ENCODE measurements at regions not wholly inside any gene's neighbourhood (a gene's known extent, or its start where the extent isn't known, plus 50 kb on each side); places are given as distances from the start of the nearest gene placed in this dataset.
A peak's percentile ranks its signal among the peaks of the same experiment; 100 is the strongest.

DNA sequence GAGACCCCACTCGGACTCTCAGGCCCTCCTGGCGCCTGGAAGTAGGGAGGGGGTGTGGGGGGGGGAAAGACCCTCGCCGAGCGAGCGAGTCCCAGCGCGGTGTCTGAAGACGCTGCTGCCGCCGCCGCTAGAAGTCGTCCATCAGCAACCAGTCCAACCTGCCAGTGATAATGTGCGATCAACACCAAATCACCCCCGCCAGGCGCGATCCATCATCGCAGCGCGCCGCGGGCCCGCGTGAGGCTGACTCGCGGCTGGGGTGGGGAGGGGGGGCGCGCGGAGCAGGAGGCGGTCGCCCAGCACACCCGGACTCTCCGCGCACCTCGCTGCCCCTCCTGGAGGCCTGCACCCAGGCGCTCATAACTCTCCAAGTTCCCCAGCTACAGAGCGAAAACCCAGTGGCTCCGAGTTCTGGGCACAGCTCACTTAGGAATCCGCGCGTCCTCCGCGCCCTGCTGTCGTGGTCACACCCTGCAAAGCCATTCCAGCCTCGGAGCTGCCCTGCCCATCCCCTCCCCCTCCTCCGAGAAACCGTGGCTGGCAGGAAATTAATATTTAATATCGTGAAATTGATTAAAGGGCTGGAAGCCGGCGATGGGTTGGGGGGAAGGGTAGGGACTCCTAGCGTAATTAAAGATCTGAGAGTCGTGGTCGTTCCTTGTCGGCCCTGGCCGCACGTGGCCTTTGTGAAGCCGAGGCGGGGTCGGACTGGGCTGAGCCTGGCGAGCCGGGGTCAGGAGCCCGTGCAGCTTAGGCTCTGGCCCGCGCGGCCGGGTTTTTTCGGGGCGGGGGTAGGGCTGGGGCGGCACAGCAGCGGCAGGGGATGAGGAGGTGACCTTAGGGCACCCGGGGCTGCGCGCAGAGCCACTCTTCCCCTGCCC is 58.1 kb upstream of the BCOR start:
- TF ChIP-seq ZNF274 (IDR thresholded peaks at IDR 0.05; ENCODE audit: low read depth, low read length) = no peak
- no peak overlapping the region for H3K4me3 ChIP-seq (ENCODE audit: low read length)

DNA sequence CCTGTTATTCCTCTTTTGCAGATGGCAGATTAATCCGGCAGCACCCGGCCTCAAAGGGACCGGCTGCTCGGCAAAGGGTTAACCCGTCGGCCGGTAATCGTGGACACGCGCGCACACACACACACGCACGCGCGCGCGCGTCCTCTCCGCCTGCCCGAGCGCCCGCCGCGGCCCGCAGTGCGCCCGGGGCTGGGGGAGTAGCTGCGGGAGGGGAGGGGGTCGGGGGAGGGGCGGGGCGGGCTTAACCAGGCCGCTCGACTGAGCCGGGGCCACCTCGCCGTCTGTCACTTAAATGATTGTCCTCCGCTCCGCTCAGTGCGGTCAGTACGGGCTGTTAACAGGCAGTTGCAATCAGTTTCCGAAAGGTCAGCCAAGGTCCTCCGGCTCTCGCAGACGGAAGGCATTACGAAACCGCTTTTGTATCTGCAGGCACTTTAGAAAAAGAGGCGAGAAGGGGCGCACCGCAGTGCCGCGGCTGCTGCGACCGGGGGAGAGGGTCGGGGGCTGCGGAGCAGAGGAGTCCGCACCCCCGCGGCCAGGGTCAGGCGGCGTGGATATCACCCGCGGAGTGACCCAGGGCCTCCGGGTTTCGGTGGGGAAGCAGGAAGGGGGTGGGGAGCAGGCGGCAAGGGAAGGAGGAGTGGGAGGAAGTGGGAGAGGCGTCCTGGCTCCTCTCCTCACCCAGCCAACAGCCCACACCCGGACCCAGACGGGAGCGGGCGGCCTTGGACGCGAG is 57.3 kb upstream of the BCOR start:
- TF ChIP-seq ZNF274 (IDR thresholded peaks at IDR 0.05; ENCODE audit: low read depth, low read length) = no peak
- peak overlapping the region; percentile 33; the same call in 1 of the 2 replicates for H3K4me3 ChIP-seq (ENCODE audit: low read length)

DNA sequence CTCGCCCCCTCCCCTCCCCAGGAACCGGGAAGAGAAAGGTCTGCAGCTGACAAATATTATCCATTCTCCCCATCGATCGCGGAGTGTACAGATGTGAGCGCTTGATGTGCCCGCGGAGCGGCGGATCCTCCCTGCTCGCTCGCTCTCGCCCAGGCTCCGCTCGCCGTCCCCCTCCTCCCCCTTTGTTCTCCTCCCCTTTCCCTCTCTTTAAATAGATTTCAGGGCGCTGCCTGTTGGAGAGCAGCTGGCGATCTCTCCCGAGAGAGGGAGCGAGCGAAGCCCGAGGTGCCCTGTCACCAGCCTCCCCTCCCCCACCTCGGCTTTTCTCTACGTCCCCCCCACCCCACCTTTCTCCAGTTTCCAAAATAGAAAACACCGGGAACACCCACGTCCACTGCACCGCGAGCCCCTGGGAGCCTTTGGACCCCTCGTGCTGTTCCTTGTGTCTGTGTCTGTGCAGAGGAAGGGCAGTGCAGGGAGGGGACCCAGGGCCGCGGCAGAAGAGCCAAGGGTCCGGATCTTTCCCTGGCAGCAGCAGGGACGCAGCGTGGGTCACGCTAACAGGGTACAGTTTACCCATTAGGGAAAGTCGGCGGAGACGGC is 56.6 kb upstream of the BCOR start:
- peak overlapping the region; percentile 25; the same call in 1 of the 2 replicates for H3K4me3 ChIP-seq (ENCODE audit: low read length)
- no peak for TF ChIP-seq ZNF274 (IDR thresholded peaks at IDR 0.05; ENCODE audit: low read depth, low read length)

DNA sequence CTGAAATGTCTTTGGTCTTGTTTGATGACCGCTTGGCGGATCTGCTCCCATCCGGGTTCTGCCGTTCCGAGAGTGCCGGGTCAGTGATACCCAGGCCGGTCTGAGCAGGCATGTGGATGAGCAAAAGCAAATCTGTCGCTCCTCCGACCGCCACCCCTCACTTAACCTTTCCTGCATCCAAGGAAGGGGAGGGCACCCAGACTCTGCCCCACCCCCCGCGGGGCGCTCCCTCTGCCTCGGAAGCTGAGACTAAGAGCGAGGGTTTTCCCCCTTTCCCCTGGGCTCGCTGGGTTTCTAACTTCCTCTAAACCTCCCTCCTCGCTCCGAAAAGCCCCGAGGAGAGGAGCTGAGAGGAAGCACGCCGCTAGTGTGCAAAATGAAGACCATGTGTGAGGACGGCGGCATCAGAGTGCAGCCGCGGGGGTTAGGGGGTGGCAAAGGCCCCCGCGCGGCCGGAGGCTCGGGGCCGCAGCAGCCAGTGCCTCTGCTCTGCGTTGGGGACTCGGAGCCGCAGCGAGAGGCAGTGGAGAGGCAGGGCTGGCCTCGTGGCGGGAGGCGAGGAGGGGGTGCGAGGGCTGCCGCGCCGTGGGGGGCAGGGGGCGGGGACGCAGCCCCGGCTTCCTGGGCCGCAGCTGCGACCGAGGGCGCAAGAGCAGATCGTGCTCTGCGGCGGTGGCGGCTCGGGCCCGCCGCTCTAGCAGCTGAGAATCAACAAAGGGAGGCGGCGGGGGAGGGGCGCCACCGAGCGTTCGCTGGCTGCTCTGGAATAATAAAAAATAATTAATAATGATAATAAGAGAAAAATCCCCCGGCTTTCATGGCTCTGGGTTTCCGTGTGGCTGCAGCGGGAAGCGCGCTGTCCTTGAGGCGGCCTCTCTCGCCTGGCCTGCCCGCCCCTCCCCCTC is 55.8 kb upstream of the BCOR start:
- no peak for TF ChIP-seq ZNF274 (IDR thresholded peaks at IDR 0.05; ENCODE audit: low read depth, low read length)
- peak overlapping the region; percentile 25; the same call in 1 of the 2 replicates for H3K4me3 ChIP-seq (ENCODE audit: low read length)

DNA sequence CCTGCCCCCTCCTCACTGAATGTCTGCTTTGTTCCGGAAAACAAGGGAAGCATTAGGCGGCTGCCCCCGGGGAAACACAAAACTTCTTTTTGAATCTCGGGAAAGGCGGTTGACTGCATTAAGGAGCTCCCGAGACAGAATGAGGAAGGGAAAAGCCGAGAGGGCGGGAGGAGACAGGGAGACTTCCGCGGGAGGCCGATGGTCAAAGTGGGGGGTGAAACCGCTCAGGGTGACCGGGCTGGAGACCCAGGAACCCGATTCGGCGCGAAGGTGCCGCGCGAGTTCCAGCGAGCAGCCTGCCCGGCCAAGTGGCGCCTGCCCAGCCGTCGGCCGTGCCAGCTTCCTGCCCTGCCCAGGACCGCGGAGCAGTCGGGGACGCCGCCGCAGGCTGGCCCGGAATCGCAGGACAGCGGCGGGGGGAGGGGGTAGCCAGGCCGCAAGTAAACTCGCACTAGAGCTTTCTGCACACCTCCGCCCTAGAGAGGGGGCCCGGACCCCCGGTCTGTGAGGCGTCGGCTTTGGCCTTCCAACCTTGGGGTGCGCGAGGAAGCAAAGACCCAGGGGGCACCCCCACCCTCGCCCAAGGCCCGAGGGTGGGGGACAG is 55.1 kb upstream of the BCOR start:
- no peak for TF ChIP-seq ZNF274 (IDR thresholded peaks at IDR 0.05; ENCODE audit: low read depth, low read length)

DNA sequence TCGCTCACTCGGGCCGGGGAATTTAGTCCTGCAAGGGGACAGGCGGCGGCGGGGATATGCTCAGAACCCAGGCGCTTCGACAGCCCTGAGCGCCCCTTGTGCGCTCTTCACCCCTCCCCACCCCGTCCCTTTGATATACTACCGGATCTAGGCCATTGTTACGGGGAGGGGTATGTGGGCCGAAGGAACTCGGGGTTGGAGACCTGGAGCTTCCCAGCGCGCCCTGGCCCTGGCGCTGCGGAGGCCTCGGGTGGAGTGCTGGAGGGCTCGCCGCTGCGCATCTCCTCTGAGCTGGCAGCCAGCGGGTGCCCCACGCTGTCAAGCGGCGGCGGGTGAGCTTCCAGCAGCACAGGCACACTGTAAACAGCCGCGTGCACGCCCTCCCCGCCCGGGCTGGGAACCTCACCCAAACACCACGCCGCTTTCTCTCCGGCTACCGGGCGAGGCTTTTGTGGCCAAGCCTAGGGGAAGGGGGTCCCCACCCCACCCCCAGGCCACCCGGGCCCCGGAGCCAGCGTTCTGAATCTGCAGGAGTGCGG is 54.5 kb upstream of the BCOR start:
- TF ChIP-seq ZNF274 (IDR thresholded peaks at IDR 0.05; ENCODE audit: low read depth, low read length) = no peak
- H3K4me3 ChIP-seq (ENCODE audit: low read length) = no peak overlapping the region; the same call in 1 of the 2 replicates

More for the DNA sequence above, 55.1 kb upstream of the BCOR start:
- peak overlapping the region; percentile 17; the same call in 1 of the 2 replicates for H3K4me3 ChIP-seq (ENCODE audit: low read length)

DNA sequence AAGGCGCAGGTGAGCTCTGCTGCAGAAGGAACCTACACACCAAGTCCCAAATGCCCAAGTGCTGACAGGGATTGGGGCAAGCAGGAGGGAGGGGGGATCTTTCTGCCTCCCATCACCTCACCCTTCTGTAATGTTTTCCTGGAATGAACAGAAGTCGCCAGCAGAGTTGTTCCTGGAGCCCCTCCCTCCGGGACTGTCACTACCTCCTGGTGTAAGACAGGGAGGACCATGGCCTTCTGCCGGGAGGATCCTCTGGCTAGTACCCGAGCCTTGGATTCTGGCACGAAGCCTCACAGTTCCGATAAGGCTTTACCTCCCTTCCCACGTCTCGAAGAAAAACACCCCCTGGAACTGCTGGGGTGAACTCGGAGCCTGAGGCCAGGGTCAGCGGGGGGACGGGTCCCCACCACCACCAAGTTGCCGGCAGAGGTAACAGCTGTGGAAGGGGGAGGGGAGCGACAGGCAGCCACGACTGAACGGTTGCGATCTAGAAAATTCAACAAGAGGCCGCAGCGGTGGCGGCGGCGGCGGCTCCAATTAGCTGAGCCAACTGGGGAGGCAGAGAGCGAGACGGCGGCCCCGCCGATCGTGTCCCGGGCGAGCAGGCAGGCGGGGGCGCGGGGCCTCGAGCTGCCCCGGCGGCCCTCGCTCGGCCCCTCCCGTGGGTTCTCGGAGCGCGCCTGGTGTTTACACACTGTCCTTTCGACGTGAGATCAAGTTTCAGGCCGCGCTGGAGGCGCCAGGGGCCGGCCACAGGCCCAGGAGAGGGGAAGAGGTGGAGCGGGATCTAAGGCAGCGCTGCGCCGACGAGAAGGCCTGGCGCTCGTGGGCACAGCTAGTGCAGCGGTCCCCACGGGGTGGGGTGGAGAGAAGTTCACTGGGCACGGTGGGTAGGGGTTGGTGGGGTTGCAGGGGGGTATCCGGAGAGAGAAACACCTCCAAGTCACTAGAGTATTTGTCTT is 53.7 kb upstream of the BCOR start:
- TF ChIP-seq ZNF274 (IDR thresholded peaks at IDR 0.05; ENCODE audit: low read depth, low read length) = no peak
- H3K4me3 ChIP-seq (ENCODE audit: low read length) = no peak overlapping the region

DNA sequence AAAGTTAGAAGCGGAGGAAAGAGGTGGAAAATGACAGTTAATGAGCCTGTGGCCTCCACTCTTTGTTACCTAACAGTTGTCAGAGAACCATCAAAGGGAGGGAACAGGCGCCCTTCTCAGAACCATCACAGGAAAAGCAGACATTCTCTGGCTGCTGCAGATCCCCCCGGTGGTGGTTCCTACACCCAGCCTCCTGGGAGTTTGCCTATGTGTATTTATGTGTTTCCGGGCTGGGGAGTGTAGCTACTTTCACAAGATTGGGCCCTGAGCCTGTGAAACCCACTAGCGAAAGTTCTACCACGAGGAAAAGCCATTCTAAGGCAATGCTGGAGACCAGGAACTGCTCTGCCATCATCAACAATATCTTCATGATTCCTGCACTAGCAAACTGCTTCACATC is 52.7 kb upstream of the BCOR start:
- no peak overlapping the region for H3K4me3 ChIP-seq (ENCODE audit: low read length)
- no peak for TF ChIP-seq ZNF274 (IDR thresholded peaks at IDR 0.05; ENCODE audit: low read depth, low read length)

DNA sequence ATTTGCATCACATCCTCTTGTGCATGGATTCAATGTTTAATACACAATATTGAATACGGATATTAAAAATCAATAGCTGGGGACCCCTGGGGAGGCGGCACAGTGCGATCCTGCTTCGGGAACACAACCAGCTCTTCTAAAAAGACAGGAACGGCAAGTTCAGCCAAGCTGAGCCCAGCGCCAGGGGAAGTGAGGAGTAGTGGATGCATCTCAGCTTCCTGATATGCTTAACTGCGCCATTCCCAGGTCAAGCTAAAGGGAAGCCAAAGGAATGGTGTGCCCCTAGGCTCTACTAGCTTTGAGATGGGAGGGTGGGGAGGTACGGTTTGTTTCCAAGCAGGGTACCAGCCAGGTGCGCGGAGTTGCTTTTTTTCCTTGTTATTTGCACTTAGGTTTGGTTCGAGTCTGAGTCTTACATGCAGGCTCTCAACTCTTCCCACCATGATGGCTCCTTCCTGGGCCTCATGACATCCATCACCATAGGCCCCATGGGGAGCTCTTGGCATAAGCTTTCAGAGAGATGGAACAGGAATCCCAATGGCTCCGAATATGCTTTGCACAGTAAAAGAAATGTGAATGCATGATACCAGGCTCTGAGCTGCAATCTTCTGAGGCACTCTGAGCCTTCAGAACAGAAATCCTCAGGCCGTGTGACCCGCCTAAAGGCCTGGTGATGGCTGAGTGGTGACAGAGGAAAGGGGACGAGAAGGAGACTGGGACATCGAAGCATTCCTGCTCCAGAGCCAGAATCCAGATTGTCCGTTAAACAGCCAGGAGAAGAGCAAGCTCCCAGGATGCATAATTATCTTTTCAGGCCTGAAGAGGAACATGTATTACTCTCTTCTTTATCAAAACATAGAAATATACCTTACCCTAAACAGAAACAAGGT is 51.8 kb upstream of the BCOR start:
- no peak overlapping the region for H3K4me3 ChIP-seq (ENCODE audit: low read length)

DNA sequence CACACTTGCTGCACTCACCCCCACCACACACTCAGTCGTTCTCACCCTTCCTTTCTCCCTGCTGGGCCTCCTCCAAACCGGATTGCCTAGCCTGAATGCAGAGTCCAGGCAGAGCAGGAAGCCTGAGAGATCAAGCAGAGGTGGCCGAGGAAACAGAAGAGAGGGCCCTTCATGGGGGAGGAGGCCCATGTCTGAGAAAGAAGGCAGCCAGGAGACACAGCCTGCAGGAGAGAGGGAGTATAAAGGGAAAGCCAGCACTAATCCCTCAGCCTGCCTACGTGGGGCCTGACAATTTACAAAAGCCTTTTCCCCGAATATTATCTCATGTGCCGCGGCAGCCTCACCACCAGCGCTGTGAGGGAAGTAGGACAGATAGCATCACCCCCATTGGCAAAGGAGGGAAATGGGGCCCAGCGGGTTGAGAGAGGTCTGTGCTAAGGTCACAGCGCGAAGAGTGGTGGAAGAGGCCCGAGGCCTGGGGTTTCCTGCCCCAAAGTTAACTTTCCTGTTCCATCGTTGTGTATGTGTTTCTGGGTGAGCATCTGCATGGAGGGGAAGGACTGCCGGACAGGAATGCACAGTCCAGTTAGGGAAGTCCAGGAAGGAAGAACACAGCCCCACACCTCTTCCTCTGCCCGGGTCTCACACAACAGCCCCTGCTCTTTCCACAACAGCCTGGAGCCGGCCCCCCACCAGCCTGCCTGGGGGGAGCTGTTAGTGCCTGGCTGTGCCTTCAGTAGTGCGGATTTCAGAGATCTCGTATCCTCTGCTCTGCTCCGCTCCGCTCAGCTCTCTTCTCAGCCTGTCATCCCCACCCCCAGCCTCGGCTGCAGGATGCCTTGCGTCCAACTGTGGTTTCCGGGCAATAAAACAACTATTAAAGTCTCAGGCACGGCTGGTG is 50.9 kb upstream of the BCOR start:
- H3K4me3 ChIP-seq (ENCODE audit: low read length) = no peak overlapping the region
- no peak for TF ChIP-seq ZNF274 (IDR thresholded peaks at IDR 0.05; ENCODE audit: low read depth, low read length)

More for the DNA sequence above, 51.8 kb upstream of the BCOR start:
- no peak for TF ChIP-seq ZNF274 (IDR thresholded peaks at IDR 0.05; ENCODE audit: low read depth, low read length)

All from GM08714 (cell line).